Skeletal muscle satellite cell (primary cell): ENCODE measurements at regions not wholly inside any gene's neighbourhood (a gene's known extent, or its start where the extent isn't known, plus 50 kb on each side); places are given as distances from the start of the nearest gene placed in this dataset.
A peak's percentile ranks its signal among the peaks of the same experiment; 100 is the strongest.

Experiments used
- H3K27me3 ChIP-seq: 2 replicates; pipeline ENCODE4 v1.7.0; 2013; ENCODE audit warnings: low read length; ENCODE audit not compliant: control insufficient read depth, insufficient read depth
- H3K36me3 ChIP-seq: 2 replicates; pipeline ENCODE4 v1.7.0; 2013; ENCODE audit warnings: mild to moderate bottlenecking, control low read depth, low read length; ENCODE audit not compliant: insufficient read depth
- H3K4me1 ChIP-seq: 2 replicates; pipeline ENCODE4 v1.7.0; 2013; ENCODE audit warnings: low read length; ENCODE audit not compliant: control insufficient read depth, insufficient read depth
- H3K4me2 ChIP-seq: 2 replicates; pipeline ENCODE4 v1.7.0; 2013; ENCODE audit warnings: mild to moderate bottlenecking, low read length
- H3K4me3 ChIP-seq: 2 replicates; pipeline ENCODE4 v1.7.0; 2013; ENCODE audit warnings: low read length
- H3K9ac ChIP-seq: 2 replicates; pipeline ENCODE4 v1.7.0; 2013; ENCODE audit warnings: mild to moderate bottlenecking, low read depth, low read length, moderate library complexity
- H3K9me3 ChIP-seq: replicated peaks from 2 replicates; pipeline ENCODE4 v1.7.0; 2013; ENCODE audit warnings: mild to moderate bottlenecking, control low read depth, low read length

DNA sequence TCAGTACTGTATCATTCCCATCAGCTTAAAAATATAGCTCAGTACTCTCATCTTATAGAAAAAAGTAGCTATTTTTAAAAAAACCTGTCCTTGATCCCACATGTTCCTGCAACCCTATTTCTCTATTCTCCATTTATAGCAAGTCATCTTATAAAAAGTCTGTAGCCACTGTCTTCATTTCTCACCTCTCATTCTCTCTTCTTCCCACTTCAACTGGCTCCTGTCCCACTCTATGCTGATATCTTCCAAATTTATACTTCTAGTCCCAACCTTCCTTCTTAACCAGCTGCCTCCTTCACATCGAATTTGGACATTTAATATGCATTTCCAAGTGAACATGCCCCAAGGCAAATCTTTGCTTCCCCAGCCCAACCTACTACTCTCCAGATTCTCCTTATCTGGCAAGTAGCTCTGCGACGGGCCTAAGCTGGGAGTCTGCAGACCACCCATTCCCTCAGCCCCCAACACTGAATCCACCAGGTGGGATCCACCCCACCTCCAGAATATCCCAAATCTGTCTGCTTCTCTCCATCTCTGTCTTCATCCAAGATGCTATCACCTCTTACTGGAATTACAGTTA lies 52.0 kb upstream of the TANC2 start:
- Histone ChIP-seq H3K4me3 (no peak overlapping the region), H3K4me2 (no peak overlapping the region), H3K36me3 (no peaks in the 10 kb centered on the region), H3K4me1 (peaks cover 9% of the 10 kb centered on the region), H3K9ac (no peak overlapping the region), H3K9me3 (no peaks in the 10 kb centered on the region), H3K27me3 (no peaks in the 10 kb centered on the region)

DNA sequence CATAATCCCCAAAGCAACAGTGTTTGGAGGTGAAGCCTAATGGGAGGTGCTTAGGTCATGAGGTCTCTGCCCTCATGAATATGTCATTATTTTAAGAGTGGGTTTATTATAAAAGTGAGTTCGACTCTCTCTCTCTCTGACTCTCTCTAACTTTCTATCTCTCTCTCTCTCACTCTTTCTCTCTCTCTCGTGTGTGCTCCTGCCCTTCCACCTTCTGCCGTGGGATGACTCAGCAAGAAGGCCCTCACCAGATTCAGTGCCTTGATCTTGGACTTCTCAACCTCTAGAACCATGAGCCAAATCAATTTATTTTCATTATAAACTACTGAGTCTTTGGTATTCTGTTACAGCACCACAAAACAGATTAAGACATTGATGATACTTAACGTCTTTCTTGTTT lies 53.7 kb upstream of the TANC2 start:
- Histone ChIP-seq H3K9ac (no peak overlapping the region), H3K9me3 (no peaks in the 10 kb centered on the region), H3K4me1 (peaks cover 7% of the 10 kb centered on the region), H3K4me3 (no peak overlapping the region), H3K27me3 (no peaks in the 10 kb centered on the region), H3K36me3 (no peaks in the 10 kb centered on the region), H3K4me2 (no peak overlapping the region)

DNA sequence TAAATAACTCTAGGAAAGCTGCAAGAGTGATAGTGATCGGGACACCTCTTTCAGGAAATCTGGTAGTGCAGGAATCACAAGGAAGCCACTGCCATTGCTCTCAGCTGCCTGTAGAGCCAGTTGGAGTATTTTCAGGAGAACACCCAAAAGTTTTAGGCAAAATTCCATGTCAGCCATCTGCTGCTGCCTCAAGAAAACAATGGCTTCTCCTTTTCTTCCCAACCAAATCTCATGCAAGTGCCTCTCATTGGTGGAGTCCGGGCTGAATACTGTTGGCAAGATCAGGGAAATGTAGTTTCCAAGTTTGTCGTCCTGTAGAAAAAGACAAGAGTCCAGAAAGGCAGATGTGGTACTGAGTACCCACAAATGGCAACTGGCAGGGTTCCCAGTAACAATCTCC lies 54.9 kb upstream of the TANC2 start:
- Histone ChIP-seq H3K4me2 (no peak overlapping the region), H3K27me3 (no peaks in the 10 kb centered on the region), H3K4me3 (no peak overlapping the region), H3K4me1 (no peaks in the 10 kb centered on the region), H3K9me3 (no peaks in the 10 kb centered on the region), H3K36me3 (no peaks in the 10 kb centered on the region), H3K9ac (no peak overlapping the region)

DNA sequence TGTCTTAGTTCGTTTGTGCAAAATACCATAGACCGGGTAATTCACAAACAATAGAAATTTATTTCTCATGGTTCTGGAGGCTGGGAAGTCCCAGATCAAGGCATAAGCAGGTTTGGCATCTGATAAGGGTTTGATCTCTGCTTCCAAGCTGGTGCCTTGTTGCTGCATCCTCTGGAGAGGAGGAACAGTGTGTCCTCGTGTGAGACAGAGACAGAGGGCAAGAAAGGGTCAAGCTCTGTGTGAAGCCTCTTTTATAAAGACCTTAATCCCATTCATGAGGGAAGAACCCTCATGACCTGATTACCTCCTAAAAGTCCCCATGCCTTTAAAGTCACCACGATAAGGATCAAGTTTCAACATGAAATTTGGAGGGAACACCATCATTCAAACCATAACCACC lies 55.8 kb upstream of the TANC2 start:
- Histone ChIP-seq H3K9ac (no peak overlapping the region), H3K9me3 (no peaks in the 10 kb centered on the region), H3K4me2 (no peak overlapping the region), H3K36me3 (no peaks in the 10 kb centered on the region), H3K27me3 (no peaks in the 10 kb centered on the region), H3K4me3 (no peak overlapping the region), H3K4me1 (no peaks in the 10 kb centered on the region)

DNA sequence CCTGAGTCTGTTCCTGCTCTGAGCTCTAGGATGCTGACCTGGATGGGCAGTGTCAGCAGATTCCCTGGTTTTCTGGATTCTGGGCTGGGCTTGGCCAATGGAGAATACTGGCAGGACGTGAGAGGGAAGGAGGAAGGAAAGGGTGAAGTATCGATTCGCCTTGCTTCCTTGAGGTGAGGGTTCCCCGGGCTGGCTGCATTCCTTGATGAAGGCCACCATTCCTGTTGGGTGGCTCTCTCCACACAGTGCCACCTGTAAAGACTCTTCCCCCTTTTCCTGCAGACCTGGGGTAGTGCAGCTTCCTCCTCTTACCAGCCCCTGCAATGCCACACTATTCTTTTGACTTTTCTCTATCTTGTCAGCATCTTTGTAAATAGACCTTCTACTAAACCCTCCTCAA lies 58.1 kb upstream of the TANC2 start:
- no peaks in the 10 kb centered on the region for H3K9me3 ChIP-seq
- H3K9ac ChIP-seq = no peak overlapping the region

DNA sequence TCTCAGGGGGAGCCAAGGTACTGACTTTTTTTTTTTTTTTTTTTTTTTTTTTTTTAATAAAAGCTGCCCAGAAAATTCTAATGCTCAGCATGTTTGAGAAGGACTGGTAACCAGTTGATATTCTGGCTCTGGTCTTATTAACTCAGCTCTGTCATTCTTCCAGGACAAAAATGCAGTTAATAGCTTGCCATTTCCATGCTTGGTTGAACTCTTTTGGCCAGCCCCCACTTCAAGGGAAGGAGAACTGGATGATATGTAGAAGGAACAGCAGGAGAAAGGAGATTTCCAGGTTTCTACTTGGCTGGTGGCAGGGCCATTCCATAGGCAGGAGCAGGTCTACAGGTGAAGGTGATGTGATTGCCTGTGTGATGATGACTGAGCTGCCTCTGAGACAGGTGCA lies 59.2 kb upstream of the TANC2 start:
- Histone ChIP-seq H3K9ac (no peak overlapping the region), H3K4me3 (no peak overlapping the region), H3K4me2 (no peak overlapping the region)

More for the DNA sequence above, 58.1 kb upstream of the TANC2 start:
- H3K4me3 ChIP-seq = no peak overlapping the region
- no peaks in the 10 kb centered on the region for H3K36me3 ChIP-seq
- no peak overlapping the region for H3K4me2 ChIP-seq
- H3K4me1 ChIP-seq = no peaks in the 10 kb centered on the region
- no peaks in the 10 kb centered on the region for H3K27me3 ChIP-seq

DNA sequence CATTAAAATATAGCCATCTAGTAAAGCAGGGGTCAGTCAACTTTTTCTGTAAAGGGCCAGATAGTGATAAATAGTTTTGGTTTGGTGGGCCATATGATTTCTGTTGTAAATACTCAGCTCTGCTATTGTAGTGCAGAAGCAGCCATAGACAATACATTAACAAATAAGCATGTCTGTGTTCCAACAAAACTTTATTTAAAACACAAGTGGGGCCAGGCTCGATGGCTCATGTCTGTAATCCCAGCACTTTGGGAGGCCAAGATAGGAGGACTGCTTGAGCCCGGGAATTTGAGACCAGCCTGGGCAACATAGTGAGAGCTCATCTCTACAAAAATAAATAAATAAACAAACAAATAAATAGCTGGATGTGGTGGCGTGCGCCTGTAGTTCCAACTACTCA lies 60.8 kb upstream of the TANC2 start:
- H3K36me3 ChIP-seq = no peaks in the 10 kb centered on the region
- no peaks in the 10 kb centered on the region for H3K27me3 ChIP-seq
- H3K4me3 ChIP-seq = no peak overlapping the region
- no peak overlapping the region for H3K9ac ChIP-seq
- no peak overlapping the region for H3K4me2 ChIP-seq
- H3K9me3 ChIP-seq = no peaks in the 10 kb centered on the region
- no peaks in the 10 kb centered on the region for H3K4me1 ChIP-seq

More for the DNA sequence above, 59.2 kb upstream of the TANC2 start:
- no peaks in the 10 kb centered on the region for H3K4me1 ChIP-seq
- H3K36me3 ChIP-seq = no peaks in the 10 kb centered on the region
- H3K9me3 ChIP-seq = no peaks in the 10 kb centered on the region
- no peaks in the 10 kb centered on the region for H3K27me3 ChIP-seq

DNA sequence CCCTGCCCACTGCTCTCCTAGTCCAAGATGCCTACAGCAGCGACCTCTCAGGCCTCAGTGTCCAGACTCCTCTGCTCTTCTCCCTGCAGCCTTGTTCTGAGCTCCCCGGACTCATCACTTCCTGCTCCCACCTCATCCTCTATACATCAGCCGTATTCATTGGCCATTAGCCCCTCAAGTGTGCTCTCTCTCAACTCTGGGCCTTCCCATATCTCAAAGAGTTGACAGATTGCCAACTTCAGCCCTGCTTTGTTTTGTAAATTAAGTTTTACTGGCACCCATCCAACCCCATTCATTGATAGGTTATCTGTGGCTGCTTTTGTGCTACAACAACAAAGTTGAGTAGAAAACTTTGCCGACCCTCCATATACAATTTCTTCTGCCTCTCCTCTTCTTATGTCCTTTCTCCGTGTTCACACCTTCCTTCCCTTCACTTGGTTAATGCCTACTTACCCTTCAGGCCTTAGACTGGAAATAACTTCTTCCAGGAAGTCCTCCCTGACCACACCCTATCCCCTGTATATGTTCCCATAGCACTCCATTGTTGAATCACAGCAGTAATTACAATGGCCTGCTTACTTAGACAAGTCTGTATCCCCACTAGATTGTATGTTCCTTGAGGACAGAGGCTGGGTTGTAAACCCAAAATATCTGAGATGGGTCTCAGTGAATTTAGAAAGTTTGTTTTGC lies 63.4 kb upstream of the TANC2 start:
- no peaks in the 10 kb centered on the region for H3K36me3 ChIP-seq
- H3K27me3 ChIP-seq = no peaks in the 10 kb centered on the region
- H3K4me3 ChIP-seq = no peak overlapping the region
- H3K9me3 ChIP-seq = no peaks in the 10 kb centered on the region
- H3K4me1 ChIP-seq = peaks cover 12% of the 10 kb centered on the region
- H3K9ac ChIP-seq = no peak overlapping the region
- H3K4me2 ChIP-seq = no peak overlapping the region

DNA sequence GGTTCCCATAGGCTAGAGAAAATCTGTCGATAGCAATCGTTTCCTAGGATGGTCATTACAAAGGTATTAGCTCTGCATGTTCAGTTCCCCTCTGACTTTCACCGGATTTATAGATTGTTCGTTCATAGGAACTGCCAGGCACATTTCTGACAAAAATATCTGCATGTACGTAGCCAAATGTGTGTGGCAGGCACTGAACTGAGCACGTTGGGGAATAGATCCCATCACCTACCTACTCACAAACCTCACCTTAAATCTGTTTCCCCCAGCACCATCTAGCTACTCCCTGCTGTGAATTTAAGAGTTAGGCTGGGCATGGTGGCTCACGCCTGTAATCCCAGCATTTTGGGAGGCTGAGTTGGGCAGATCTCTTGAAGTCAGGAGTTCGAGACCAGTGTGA lies 64.5 kb upstream of the TANC2 start:
- Histone ChIP-seq H3K4me1 (peaks cover 18% of the 10 kb centered on the region), H3K4me2 (no peak overlapping the region), H3K4me3 (no peak overlapping the region), H3K9ac (no peak overlapping the region), H3K27me3 (no peaks in the 10 kb centered on the region), H3K9me3 (no peaks in the 10 kb centered on the region), H3K36me3 (no peaks in the 10 kb centered on the region)

DNA sequence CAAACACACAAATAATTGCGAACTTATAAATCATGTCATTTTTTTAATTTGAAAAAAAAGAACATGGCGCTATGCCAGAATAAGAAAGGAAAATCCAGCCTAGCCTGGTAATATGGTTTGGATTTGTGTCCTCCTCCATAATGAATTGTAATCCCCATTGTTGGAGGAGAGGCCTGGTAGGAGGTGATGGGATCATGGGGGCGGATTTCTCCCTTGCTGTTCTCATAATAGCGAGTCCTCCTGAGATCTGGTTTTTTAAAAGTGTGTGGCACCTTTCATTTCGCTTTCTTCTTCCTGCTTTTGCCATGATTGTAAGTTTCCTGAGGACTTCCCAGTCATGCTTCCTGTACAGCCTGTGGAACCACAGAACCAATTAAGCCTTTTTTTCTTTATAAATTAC lies 65.9 kb upstream of the TANC2 start:
- Histone ChIP-seq H3K36me3 (no peaks in the 10 kb centered on the region), H3K9ac (no peak overlapping the region), H3K4me2 (no peak overlapping the region), H3K9me3 (no peaks in the 10 kb centered on the region), H3K4me1 (peaks cover 24% of the 10 kb centered on the region), H3K4me3 (no peak overlapping the region), H3K27me3 (no peaks in the 10 kb centered on the region)

DNA sequence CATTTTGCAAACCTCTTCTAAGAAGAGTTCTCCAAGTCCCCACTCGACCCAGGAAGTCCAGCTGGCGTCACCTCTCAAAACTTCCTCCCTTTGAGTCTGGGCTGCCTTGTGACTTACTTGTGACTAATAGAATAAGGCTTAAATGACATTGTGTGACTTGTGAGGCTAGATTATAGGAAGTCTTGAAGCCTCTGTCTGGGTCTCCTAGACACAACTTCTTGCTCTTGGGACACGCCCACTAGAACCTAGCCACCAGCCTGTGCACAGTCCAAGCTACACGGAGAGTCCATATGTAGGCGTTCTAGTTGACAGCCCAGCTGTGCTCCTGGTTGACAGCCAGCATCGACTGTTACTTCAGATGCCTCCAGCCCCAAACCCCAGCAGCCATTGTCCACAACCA lies 66.7 kb upstream of the TANC2 start:
- Histone ChIP-seq H3K9me3 (no peaks in the 10 kb centered on the region), H3K4me3 (no peak overlapping the region), H3K27me3 (no peaks in the 10 kb centered on the region), H3K36me3 (no peaks in the 10 kb centered on the region), H3K4me2 (no peak overlapping the region), H3K9ac (no peak overlapping the region), H3K4me1 (peaks cover 24% of the 10 kb centered on the region)

DNA sequence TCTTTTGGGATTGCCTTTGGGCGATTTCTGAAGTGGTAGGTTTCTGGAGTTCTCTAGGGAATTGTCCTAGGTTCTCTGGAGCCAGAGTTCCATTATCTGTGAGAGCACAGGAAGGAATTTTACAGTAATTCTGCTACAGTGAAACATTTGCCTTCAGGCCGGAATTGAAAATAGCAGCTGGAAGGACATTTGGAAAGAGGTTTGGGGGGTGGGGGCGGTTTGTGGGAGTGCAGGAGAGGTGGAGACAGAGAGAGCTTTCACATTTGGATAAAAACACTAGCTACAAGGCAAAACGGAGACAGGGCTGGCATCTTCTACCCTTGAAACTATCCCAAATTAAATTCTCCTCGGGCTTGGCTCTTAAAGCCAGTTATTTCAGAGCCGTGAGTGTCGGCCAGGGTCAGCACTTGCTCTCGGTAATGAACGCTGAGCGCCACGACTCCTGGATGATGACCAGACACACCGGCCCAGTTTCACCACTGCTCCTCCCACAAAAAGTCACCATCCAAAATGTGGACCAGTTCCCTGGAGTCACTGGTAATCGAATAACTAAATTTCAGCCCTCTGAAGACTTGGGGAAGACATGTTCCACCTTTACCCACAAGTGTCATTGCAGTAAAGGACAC lies 67.7 kb upstream of the TANC2 start:
- Histone ChIP-seq H3K4me3 (peak overlapping the region; percentile 46), H3K27me3 (no peaks in the 10 kb centered on the region), H3K4me2 (peak overlapping the region; percentile 63), H3K4me1 (peaks cover 24% of the 10 kb centered on the region), H3K36me3 (no peaks in the 10 kb centered on the region), H3K9ac (peak overlapping the region; percentile 16), H3K9me3 (no peaks in the 10 kb centered on the region)
